HG03196 (cell line): ENCODE measurements at regions not wholly inside any gene's neighbourhood (a gene's known extent, or its start where the extent isn't known, plus 50 kb on each side); places are given as distances from the start of the nearest gene placed in this dataset.
"Not testable (repeated sequence)": the region's sequence is repeated elsewhere in the genome, so short reads cannot be mapped to it uniquely, and the experiment has no call there.

ENCODE experiments used
- ATAC-seq: cut with Tn5 transposase; IDR thresholded peaks from one replicate; pipeline ENCODE4 v1.9.1; 2021; ENCODE audit not compliant: unreplicated experiment

- no peak for ATAC-seq
These were observed 93.2 kb upstream of the STEAP1 start for GRCh38 chr7:90061077-90061476.

DNA sequence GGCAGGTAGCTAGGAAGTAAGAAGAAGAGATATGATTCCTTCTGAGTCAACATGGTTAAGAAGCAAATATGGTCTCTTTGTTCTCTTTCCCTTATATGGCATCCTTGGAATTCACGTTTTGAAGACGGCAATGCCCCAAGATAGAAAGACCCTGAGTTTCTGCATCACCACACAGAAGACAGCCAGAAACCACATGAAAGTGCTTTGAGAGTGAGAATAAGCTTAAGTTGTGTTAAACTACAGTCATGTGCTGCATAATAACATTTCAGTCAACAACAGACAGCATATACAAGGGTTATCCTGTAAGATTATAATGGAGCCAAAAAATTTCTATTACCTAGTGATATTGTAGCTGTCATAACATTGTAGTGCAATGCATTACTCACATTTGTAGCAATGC, 89.9 kb upstream of the STEAP1 start:
- no peak for ATAC-seq

GRCh38 chr7:90067171-90067570, 87.1 kb upstream of the STEAP1 start:
- ATAC-seq, result no peak

DNA sequence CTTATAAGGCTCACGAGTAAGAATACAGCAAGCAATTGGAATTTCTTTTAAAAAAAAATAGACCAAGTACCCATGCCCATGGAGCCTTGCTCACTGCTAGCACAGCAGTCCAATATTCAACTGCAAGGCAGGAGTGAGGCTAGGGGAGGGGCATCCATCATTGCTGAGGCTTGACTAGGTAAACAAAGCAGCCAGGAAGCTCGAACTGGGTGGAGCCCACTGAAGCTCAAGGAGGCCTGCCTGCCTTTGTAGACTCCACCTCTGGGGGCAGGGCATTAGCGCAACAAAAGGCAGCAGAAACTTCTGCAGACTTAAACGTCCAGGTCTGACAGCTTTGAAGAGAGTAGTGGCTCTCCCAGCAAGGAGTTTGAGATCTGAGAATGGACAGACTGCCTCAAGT, 84.0 kb upstream of the STEAP1 start:
- not testable (repeated sequence) for ATAC-seq

GRCh38 chr7:90078921-90079320, 75.3 kb upstream of the STEAP1 start:
- no peak for ATAC-seq

DNA sequence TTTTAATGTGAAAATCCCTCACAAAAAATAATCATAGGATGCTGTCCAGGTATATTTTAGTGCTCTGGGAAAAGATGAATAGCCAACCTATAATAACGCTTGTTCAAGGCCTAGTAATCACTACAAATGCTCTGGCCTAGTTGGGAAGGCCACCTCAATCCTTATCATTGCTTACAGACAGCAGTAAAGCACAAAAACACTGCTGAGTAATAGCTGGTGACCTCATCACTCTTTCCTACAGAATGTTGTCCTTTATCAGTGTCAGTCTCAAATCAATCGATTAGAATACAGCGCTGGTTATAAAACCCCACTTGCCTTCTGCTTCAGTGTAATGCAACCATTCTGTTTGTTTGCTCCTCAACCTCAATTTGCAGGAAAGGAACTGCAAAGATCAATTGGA, 72.6 kb upstream of the STEAP1 start:
- no peak for ATAC-seq

GRCh38 chr7:90092506-90092905, 61.8 kb upstream of the STEAP1 start:
- no peak for ATAC-seq

GRCh38 chr7:90094030-90094429, 60.2 kb upstream of the STEAP1 start:
- no peak for ATAC-seq
